ENCODE measurements at regions not wholly inside any gene's neighbourhood (a gene's known extent, or its start where the extent isn't known, plus 50 kb on each side); places are given as distances from the start of the nearest gene placed in this dataset.
"Not testable (repeated sequence)": the region's sequence is repeated elsewhere in the genome, so short reads cannot be mapped to it uniquely, and the experiment has no call there.

GRCh38 chr2:131671841-131672470, 144.3 kb downstream of the CCDC74A start:
- intact Hi-C loops (cut with micrococcal nuclease): loop anchor here (1.0 kb wide), 3 partner anchors 180 to 518 kb away; partner anchors contain the start of gene MZT2A

- intact Hi-C loops (cut with micrococcal nuclease): loop anchor here (1.0 kb wide), 3 partner anchors 180 to 518 kb away; partner anchors contain the start of gene MZT2A
Observed at GRCh38 chr2:131672471-131673399, 145.0 kb downstream of the CCDC74A start.

- intact Hi-C loops (cut with micrococcal nuclease): loop anchor here (1.0 kb wide), 2 partner anchors 9 to 129 kb away; no protein-coding TSS in a partner anchor
Observed at GRCh38 chr2:131673400-131674173, 145.9 kb downstream of the CCDC74A start.

- intact Hi-C loops (cut with micrococcal nuclease): loop anchor here (1.0 kb wide), 2 partner anchors 8 to 128 kb away; no protein-coding TSS in a partner anchor
Observed at GRCh38 chr2:131674174-131674507, 146.5 kb downstream of the CCDC74A start.

GRCh38 chr2:131681611-131682121, 154.0 kb downstream of the CCDC74A start:
- intact Hi-C loops (cut with micrococcal nuclease): loop anchor here (1.0 to 5.0 kb wide), 5 partner anchors 7 to 857 kb away; partner anchors contain the start of genes FAM168B and MZT2A

- intact Hi-C loops (cut with micrococcal nuclease): loop anchor here (1.0 to 5.0 kb wide), 5 partner anchors 8 to 858 kb away; partner anchors contain the start of genes FAM168B and MZT2A
Observed at GRCh38 chr2:131682122-131682944, 154.6 kb downstream of the CCDC74A start.

GRCh38 chr2:131682945-131683330, 155.2 kb downstream of the CCDC74A start:
- intact Hi-C loops (cut with micrococcal nuclease): loop anchor here (1.0 to 5.0 kb wide), 5 partner anchors 9 to 859 kb away; partner anchors contain the start of genes FAM168B and MZT2A

GRCh38 chr2:131684631-131685316, 157.1 kb downstream of the CCDC74A start:
- intact Hi-C loops (cut with micrococcal nuclease): loop anchor here (5.0 kb wide), 2 partner anchors 583 to 592 kb away; partner anchors contain the start of gene FAM168B

- intact Hi-C loops (cut with micrococcal nuclease): not testable (repeated sequence)
Observed at GRCh38 chr2:131686164-131686893, 158.6 kb downstream of the CCDC74A start.

GRCh38 chr2:131686894-131687238, 159.2 kb downstream of the CCDC74A start:
- intact Hi-C loops (cut with micrococcal nuclease): not testable (repeated sequence)

GRCh38 chr2:131689066-131689465, 161.4 kb downstream of the CCDC74A start:
- intact Hi-C loops (cut with micrococcal nuclease): not testable (repeated sequence)

GRCh38 chr2:131711268-131711667, 183.6 kb downstream of the CCDC74A start:
- intact Hi-C loops (cut with micrococcal nuclease): not testable (repeated sequence)

GRCh38 chr2:131717907-131718306, 190.2 kb downstream of the CCDC74A start:
- intact Hi-C loops (cut with micrococcal nuclease): not testable (repeated sequence)

GRCh38 chr2:131721163-131721562, 193.5 kb downstream of the CCDC74A start:
- intact Hi-C loops (cut with micrococcal nuclease): not testable (repeated sequence)

GRCh38 chr2:131722256-131722655, 194.6 kb downstream of the CCDC74A start:
- intact Hi-C loops (cut with micrococcal nuclease): not testable (repeated sequence)

GRCh38 chr2:131724019-131724418, 196.3 kb downstream of the CCDC74A start:
- intact Hi-C loops (cut with micrococcal nuclease): no loop called here

GRCh38 chr2:131728451-131728850, 200.8 kb downstream of the CCDC74A start:
- intact Hi-C loops (cut with micrococcal nuclease): not testable (repeated sequence)

GRCh38 chr2:131733530-131733929, 205.8 kb downstream of the CCDC74A start:
- intact Hi-C loops (cut with micrococcal nuclease): not testable (repeated sequence)

- intact Hi-C loops (cut with micrococcal nuclease): not testable (repeated sequence)
Observed at GRCh38 chr2:131736406-131736805, 208.7 kb downstream of the CCDC74A start.

Data from T-helper 1 cell treated with Interleukin-12 subunit alpha and Interleukin-12 subunit beta and Interleukin-4 antibody, amounts not matched to agents 30 ng/mL and 1 ng/mL, for 36 hours (primary cell).